ENCODE measurements at regions not wholly inside any gene's neighbourhood (a gene's known extent, or its start where the extent isn't known, plus 50 kb on each side); places are given as distances from the start of the nearest gene placed in this dataset.

- TF ChIP-seq, protein P1, sequence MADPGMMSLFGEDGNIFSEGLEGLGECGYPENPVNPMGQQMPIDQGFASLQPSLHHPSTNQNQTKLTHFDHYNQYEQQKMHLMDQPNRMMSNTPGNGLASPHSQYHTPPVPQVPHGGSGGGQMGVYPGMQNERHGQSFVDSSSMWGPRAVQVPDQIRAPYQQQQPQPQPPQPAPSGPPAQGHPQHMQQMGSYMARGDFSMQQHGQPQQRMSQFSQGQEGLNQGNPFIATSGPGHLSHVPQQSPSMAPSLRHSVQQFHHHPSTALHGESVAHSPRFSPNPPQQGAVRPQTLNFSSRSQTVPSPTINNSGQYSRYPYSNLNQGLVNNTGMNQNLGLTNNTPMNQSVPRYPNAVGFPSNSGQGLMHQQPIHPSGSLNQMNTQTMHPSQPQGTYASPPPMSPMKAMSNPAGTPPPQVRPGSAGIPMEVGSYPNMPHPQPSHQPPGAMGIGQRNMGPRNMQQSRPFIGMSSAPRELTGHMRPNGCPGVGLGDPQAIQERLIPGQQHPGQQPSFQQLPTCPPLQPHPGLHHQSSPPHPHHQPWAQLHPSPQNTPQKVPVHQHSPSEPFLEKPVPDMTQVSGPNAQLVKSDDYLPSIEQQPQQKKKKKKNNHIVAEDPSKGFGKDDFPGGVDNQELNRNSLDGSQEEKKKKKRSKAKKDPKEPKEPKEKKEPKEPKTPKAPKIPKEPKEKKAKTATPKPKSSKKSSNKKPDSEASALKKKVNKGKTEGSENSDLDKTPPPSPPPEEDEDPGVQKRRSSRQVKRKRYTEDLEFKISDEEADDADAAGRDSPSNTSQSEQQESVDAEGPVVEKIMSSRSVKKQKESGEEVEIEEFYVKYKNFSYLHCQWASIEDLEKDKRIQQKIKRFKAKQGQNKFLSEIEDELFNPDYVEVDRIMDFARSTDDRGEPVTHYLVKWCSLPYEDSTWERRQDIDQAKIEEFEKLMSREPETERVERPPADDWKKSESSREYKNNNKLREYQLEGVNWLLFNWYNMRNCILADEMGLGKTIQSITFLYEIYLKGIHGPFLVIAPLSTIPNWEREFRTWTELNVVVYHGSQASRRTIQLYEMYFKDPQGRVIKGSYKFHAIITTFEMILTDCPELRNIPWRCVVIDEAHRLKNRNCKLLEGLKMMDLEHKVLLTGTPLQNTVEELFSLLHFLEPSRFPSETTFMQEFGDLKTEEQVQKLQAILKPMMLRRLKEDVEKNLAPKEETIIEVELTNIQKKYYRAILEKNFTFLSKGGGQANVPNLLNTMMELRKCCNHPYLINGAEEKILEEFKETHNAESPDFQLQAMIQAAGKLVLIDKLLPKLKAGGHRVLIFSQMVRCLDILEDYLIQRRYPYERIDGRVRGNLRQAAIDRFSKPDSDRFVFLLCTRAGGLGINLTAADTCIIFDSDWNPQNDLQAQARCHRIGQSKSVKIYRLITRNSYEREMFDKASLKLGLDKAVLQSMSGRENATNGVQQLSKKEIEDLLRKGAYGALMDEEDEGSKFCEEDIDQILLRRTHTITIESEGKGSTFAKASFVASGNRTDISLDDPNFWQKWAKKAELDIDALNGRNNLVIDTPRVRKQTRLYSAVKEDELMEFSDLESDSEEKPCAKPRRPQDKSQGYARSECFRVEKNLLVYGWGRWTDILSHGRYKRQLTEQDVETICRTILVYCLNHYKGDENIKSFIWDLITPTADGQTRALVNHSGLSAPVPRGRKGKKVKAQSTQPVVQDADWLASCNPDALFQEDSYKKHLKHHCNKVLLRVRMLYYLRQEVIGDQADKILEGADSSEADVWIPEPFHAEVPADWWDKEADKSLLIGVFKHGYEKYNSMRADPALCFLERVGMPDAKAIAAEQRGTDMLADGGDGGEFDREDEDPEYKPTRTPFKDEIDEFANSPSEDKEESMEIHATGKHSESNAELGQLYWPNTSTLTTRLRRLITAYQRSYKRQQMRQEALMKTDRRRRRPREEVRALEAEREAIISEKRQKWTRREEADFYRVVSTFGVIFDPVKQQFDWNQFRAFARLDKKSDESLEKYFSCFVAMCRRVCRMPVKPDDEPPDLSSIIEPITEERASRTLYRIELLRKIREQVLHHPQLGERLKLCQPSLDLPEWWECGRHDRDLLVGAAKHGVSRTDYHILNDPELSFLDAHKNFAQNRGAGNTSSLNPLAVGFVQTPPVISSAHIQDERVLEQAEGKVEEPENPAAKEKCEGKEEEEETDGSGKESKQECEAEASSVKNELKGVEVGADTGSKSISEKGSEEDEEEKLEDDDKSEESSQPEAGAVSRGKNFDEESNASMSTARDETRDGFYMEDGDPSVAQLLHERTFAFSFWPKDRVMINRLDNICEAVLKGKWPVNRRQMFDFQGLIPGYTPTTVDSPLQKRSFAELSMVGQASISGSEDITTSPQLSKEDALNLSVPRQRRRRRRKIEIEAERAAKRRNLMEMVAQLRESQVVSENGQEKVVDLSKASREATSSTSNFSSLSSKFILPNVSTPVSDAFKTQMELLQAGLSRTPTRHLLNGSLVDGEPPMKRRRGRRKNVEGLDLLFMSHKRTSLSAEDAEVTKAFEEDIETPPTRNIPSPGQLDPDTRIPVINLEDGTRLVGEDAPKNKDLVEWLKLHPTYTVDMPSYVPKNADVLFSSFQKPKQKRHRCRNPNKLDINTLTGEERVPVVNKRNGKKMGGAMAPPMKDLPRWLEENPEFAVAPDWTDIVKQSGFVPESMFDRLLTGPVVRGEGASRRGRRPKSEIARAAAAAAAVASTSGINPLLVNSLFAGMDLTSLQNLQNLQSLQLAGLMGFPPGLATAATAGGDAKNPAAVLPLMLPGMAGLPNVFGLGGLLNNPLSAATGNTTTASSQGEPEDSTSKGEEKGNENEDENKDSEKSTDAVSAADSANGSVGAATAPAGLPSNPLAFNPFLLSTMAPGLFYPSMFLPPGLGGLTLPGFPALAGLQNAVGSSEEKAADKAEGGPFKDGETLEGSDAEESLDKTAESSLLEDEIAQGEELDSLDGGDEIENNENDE (IDR thresholded peaks at IDR 0.05; ENCODE audit: low read depth, low read length), result no peak
- TF ChIP-seq EP300 (IDR thresholded peaks at IDR 0.05; ENCODE audit: low read length), result no peak
- TF ChIP-seq, protein P2, sequence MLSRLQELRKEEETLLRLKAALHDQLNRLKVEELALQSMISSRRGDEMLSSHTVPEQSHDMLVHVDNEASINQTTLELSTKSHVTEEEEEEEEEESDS (CRISPR knock-in tag; IDR thresholded peaks at IDR 0.05), result no peak
- TF ChIP-seq, protein P3, sequence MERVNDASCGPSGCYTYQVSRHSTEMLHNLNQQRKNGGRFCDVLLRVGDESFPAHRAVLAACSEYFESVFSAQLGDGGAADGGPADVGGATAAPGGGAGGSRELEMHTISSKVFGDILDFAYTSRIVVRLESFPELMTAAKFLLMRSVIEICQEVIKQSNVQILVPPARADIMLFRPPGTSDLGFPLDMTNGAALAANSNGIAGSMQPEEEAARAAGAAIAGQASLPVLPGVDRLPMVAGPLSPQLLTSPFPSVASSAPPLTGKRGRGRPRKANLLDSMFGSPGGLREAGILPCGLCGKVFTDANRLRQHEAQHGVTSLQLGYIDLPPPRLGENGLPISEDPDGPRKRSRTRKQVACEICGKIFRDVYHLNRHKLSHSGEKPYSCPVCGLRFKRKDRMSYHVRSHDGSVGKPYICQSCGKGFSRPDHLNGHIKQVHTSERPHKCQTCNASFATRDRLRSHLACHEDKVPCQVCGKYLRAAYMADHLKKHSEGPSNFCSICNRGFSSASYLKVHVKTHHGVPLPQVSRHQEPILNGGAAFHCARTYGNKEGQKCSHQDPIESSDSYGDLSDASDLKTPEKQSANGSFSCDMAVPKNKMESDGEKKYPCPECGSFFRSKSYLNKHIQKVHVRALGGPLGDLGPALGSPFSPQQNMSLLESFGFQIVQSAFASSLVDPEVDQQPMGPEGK (CRISPR knock-in tag; IDR thresholded peaks at IDR 0.05; ENCODE audit: borderline replicate concordance), result no peak
- no peak for TF ChIP-seq PRMT5 (CRISPR knock-in tag; IDR thresholded peaks at IDR 0.05)
- TF ChIP-seq RNF219 (CRISPR knock-in tag; IDR thresholded peaks at IDR 0.05), result no peak
- no peak for TF ChIP-seq ZSCAN29 (IDR thresholded peaks at IDR 0.05)
- TF ChIP-seq ETS2 (tag; IDR thresholded peaks at IDR 0.05; ENCODE audit: borderline replicate concordance, poor library complexity, severe bottlenecking), result no peak
- no peak for TF ChIP-seq SNIP1 (IDR thresholded peaks at IDR 0.05; ENCODE audit: low read depth)
- no peak for TF ChIP-seq FOXP1 (CRISPR knock-in tag; IDR thresholded peaks at IDR 0.05)
Observed at GRCh38 chr9:134235366-134235765, 71.0 kb upstream of the RNU6ATAC start (continued).
